ENCODE measurements at regions not wholly inside any gene's neighbourhood (a gene's known extent, or its start where the extent isn't known, plus 50 kb on each side); places are given as distances from the start of the nearest gene placed in this dataset.

- no peak overlapping the region for H3K4me3 Mint-ChIP-seq (ENCODE audit: low read depth, unreplicated experiment)
- BruUV-seq (replicated peaks) = no TSS peak
- DNase-seq = no peak
- no peaks in the 10 kb centered on the region for H3K36me3 Mint-ChIP-seq (ENCODE audit: insufficient read depth, unreplicated experiment)
- no peaks in the 10 kb centered on the region for H3K4me1 Mint-ChIP-seq (ENCODE audit: low read depth, unreplicated experiment)
- CTCF ChIA-PET = no interaction called here
- intact Hi-C loops (cut with micrococcal nuclease; ENCODE audit: unreplicated experiment) = no loop called here
- no peaks in the 10 kb centered on the region for H3K27me3 Mint-ChIP-seq (ENCODE audit: unreplicated experiment)
- no peak for TF ChIP-seq CTCF (IDR thresholded peaks at IDR 0.05; ENCODE audit: unreplicated experiment)
- peaks cover 4% of the 10 kb centered on the region for H3K9me3 Mint-ChIP-seq (ENCODE audit: low read depth, unreplicated experiment)
- H3K27ac Mint-ChIP-seq (ENCODE audit: unreplicated experiment) = no peak overlapping the region
Observed at GRCh38 chr4:32574803-32575202, 1854.6 kb downstream of the PCDH7 start.

- Mint-ChIP-seq H3K4me3 (ENCODE audit: low read depth, unreplicated experiment) (no peak overlapping the region), H3K4me1 (ENCODE audit: low read depth, unreplicated experiment) (no peaks in the 10 kb centered on the region), H3K36me3 (ENCODE audit: insufficient read depth, unreplicated experiment) (no peaks in the 10 kb centered on the region), H3K27me3 (ENCODE audit: unreplicated experiment) (no peaks in the 10 kb centered on the region), H3K27ac (ENCODE audit: unreplicated experiment) (no peak overlapping the region), H3K9me3 (ENCODE audit: low read depth, unreplicated experiment) (peaks cover 12% of the 10 kb centered on the region)
- BruUV-seq (replicated peaks) = no TSS peak
- intact Hi-C loops (cut with micrococcal nuclease; ENCODE audit: unreplicated experiment) = no loop called here
- no peak for TF ChIP-seq CTCF (IDR thresholded peaks at IDR 0.05; ENCODE audit: unreplicated experiment)
- CTCF ChIA-PET = no interaction called here
- DNase-seq = no peak
Observed at GRCh38 chr4:32589097-32589496, 1868.9 kb downstream of the PCDH7 start.

- H3K27me3 Mint-ChIP-seq (ENCODE audit: unreplicated experiment) = no peaks in the 10 kb centered on the region
- peaks cover 12% of the 10 kb centered on the region for H3K9me3 Mint-ChIP-seq (ENCODE audit: low read depth, unreplicated experiment)
- no peaks in the 10 kb centered on the region for H3K36me3 Mint-ChIP-seq (ENCODE audit: insufficient read depth, unreplicated experiment)
- BruUV-seq (replicated peaks) = no TSS peak
- H3K4me1 Mint-ChIP-seq (ENCODE audit: low read depth, unreplicated experiment) = no peaks in the 10 kb centered on the region
- CTCF ChIA-PET = no interaction called here
- no peak for DNase-seq
- intact Hi-C loops (cut with micrococcal nuclease; ENCODE audit: unreplicated experiment) = no loop called here
- no peak overlapping the region for H3K4me3 Mint-ChIP-seq (ENCODE audit: low read depth, unreplicated experiment)
- H3K27ac Mint-ChIP-seq (ENCODE audit: unreplicated experiment) = no peak overlapping the region
- no peak for TF ChIP-seq CTCF (IDR thresholded peaks at IDR 0.05; ENCODE audit: unreplicated experiment)
Observed at GRCh38 chr4:32589853-32590252, 1869.7 kb downstream of the PCDH7 start.

GRCh38 chr4:32597354-32597753 lies 1877.2 kb downstream of the PCDH7 start:
- Mint-ChIP-seq H3K4me1 (ENCODE audit: low read depth, unreplicated experiment) (no peaks in the 10 kb centered on the region), H3K36me3 (ENCODE audit: insufficient read depth, unreplicated experiment) (no peaks in the 10 kb centered on the region), H3K4me3 (ENCODE audit: low read depth, unreplicated experiment) (no peak overlapping the region), H3K27me3 (ENCODE audit: unreplicated experiment) (no peaks in the 10 kb centered on the region), H3K9me3 (ENCODE audit: low read depth, unreplicated experiment) (peaks cover 8% of the 10 kb centered on the region), H3K27ac (ENCODE audit: unreplicated experiment) (no peak overlapping the region)
- no peak for TF ChIP-seq CTCF (IDR thresholded peaks at IDR 0.05; ENCODE audit: unreplicated experiment)
- intact Hi-C loops (cut with micrococcal nuclease; ENCODE audit: unreplicated experiment) = no loop called here
- BruUV-seq (replicated peaks) = no TSS peak
- CTCF ChIA-PET = no interaction called here
- DNase-seq = no peak

- intact Hi-C loops (cut with micrococcal nuclease; ENCODE audit: unreplicated experiment) = no loop called here
- Mint-ChIP-seq H3K27me3 (ENCODE audit: unreplicated experiment) (no peaks in the 10 kb centered on the region), H3K36me3 (ENCODE audit: insufficient read depth, unreplicated experiment) (no peaks in the 10 kb centered on the region), H3K4me1 (ENCODE audit: low read depth, unreplicated experiment) (no peaks in the 10 kb centered on the region), H3K27ac (ENCODE audit: unreplicated experiment) (no peak overlapping the region), H3K4me3 (ENCODE audit: low read depth, unreplicated experiment) (no peak overlapping the region), H3K9me3 (ENCODE audit: low read depth, unreplicated experiment) (peaks cover 3% of the 10 kb centered on the region)
- DNase-seq = no peak
- CTCF ChIA-PET = no interaction called here
- BruUV-seq (replicated peaks) = no TSS peak
- no peak for TF ChIP-seq CTCF (IDR thresholded peaks at IDR 0.05; ENCODE audit: unreplicated experiment)
Observed at GRCh38 chr4:32601848-32602247, 1881.7 kb downstream of the PCDH7 start.

Measured in Calu3 (cell line).